Esophagus squamous epithelium (tissue), 5 donors: ENCODE measurements at regions not wholly inside any gene's neighbourhood (a gene's known extent, or its start where the extent isn't known, plus 50 kb on each side); places are given as distances from the start of the nearest gene placed in this dataset.

ENCODE experiments used
- DNase-seq: peaks from one replicate; lab custom pipeline; 2025; lab: John Stamatoyannopoulos, UW
- H3K27ac ChIP-seq, 4 donors: fragments of 200-600 bp; sonication (generic); one replicate each; pipeline ENCODE4 v1.5.1; 2016 to 2019; ENCODE audit warnings: mild to moderate bottlenecking in 1 of 4
- H3K27me3 ChIP-seq, 4 donors: fragments of 200-600 bp; sonication (generic); 1 replicate in 3 of 4; 2 replicates in 1 of 4; pipeline versions ENCODE4 v1.5.1 to v1.6.0; 2017 to 2021; ENCODE audit warnings: antibody characterized with exemption in 1 of 4
- H3K36me3 ChIP-seq, 3 donors: fragments of 200-600 bp; sonication (generic); one replicate each; pipeline ENCODE4 v1.5.1; 2016 to 2019
- H3K4me1 ChIP-seq, 3 donors: fragments of 200-600 bp; sonication (generic); one replicate each; pipeline ENCODE4 v1.5.1; 2017 to 2019
- H3K4me3 ChIP-seq, 4 donors: fragments of 200-600 bp; sonication (generic); 1 replicate in 3 of 4; 2 replicates in 1 of 4; pipeline ENCODE4 v1.5.1; 2016 to 2019; ENCODE audit warnings: mild to moderate bottlenecking in 2 of 4, moderate library complexity in 1 of 4
- H3K9me3 ChIP-seq, 3 donors: fragments of 200-600 bp; sonication (generic); one replicate each; pipeline ENCODE4 v1.5.1; 2016 to 2019
- POLR2A ChIP-seq, 4 donors: fragments of 450-650 bp; IDR thresholded peaks; one replicate each; pipeline ENCODE4 v1.6.1; 2017; ENCODE audit warnings: antibody characterized with exemption in 4 of 4, mild to moderate bottlenecking in 4 of 4, moderate library complexity in 3 of 4
- WGBS, 2 donors: methylation state at CpG; one replicate each; pipeline ENCODE4 v1.1.5; 2018; 5-methylcytosine and 5-hydroxymethylcytosine counted together
- intact Hi-C: fragments of 100-400 bp; cut with DNase I; formaldehyde crosslinking; loops from one replicate; pipeline ENCODE4 v1.15.0; 2022
- TF ChIP-seq, protein P1 (sequence below), 6 experiments: fragments of 450-650 bp in 4 of 6; fragments of 200-600 bp in 2 of 6; sonication (generic) in 2 of 6; IDR thresholded peaks; one replicate each; pipeline ENCODE4 v1.5.1; 2016 to 2019; ENCODE audit warnings: antibody characterized with exemption in 6 of 6, mild to moderate bottlenecking in 4 of 6, moderate library complexity in 4 of 6
- donor health status: DM: yes; HTN: yes; CAD: no.

DNA sequence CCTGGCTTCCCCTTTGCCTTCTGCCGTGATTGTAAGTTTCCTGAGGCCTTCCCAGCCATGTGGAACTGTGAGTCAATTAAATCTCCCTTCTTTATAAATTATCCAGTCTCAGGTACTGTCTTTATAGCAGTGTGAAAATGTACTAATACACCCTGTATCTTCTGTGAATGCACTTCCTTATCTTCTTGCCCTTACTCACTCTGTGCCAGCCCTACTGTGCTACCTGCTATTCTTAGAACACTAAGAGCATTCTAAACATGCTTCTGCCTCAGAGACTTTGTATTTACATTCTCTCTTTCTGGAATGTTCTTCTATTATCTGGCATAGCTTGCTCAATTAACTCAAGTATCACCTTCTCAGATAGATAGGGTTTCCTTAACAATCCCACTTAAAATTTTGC, 164.4 kb upstream of the EDIL3 start:
- DNase-seq: no peak
- Histone ChIP-seq H3K4me1 (no peaks in the 10 kb centered on the region), H3K36me3 (no peaks in the 10 kb centered on the region), H3K27ac (no peak overlapping the region), H3K9me3 (no peaks in the 10 kb centered on the region), H3K4me3 (no peak overlapping the region), H3K27me3 (no peaks in the 10 kb centered on the region)
- intact Hi-C loops: no loop called here
- 57 to 60% methylated on average over 1 of the region's 1 CpG for WGBS, 2 donors
- TF ChIP-seq, protein P1, sequence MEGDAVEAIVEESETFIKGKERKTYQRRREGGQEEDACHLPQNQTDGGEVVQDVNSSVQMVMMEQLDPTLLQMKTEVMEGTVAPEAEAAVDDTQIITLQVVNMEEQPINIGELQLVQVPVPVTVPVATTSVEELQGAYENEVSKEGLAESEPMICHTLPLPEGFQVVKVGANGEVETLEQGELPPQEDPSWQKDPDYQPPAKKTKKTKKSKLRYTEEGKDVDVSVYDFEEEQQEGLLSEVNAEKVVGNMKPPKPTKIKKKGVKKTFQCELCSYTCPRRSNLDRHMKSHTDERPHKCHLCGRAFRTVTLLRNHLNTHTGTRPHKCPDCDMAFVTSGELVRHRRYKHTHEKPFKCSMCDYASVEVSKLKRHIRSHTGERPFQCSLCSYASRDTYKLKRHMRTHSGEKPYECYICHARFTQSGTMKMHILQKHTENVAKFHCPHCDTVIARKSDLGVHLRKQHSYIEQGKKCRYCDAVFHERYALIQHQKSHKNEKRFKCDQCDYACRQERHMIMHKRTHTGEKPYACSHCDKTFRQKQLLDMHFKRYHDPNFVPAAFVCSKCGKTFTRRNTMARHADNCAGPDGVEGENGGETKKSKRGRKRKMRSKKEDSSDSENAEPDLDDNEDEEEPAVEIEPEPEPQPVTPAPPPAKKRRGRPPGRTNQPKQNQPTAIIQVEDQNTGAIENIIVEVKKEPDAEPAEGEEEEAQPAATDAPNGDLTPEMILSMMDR (IDR thresholded peaks at IDR 0.05): no peak

DNA sequence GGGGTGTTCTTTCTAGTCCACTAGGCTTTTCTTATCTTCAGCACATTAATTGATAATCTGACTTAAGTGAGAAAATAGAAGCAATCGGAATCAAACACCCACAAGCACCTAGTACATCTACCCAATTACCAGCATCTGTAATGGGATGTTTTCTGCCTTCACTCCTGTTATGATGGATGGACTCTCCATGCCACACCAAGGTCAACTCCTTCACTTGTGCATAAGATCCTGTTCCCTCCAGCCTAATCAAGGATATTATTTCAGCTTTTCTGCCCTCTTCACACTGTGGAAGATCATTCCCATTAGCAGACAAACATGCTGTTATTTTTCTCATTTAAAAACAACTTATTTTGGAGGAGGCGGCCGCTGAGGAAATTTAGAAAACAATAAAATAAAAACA, 162.0 kb upstream of the EDIL3 start:
- Histone ChIP-seq H3K27ac (no peak overlapping the region), H3K4me3 (no peak overlapping the region), H3K9me3 (no peaks in the 10 kb centered on the region), H3K36me3 (no peaks in the 10 kb centered on the region), H3K4me1 (no peaks in the 10 kb centered on the region), H3K27me3 (no peaks in the 10 kb centered on the region)
- WGBS, 2 donors: 79 to 95% methylated on average over 3 of the region's 3 CpGs
- DNase-seq: no peak
- intact Hi-C loops: no loop called here
- TF ChIP-seq, protein P1 (IDR thresholded peaks at IDR 0.05): no peak
- TF ChIP-seq POLR2A (IDR thresholded peaks at IDR 0.05): no peak

DNA sequence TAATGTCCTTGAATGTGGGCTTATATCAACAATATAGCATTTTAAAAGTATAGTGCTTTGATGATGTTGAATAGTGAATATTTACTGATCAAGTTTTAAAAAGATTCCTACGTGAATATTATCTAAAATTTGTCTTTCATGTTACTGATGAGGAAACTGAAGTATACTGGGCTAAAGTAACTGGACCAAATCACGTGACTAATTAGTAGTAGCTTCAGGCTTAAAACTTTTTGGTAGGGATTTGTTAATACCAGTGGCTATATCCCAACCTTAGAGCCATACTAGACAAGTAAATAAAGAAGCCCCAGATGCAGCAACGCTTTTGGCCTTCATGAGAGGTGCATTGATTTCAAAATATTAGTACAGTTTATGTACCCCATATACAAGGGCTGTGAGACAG, 152.1 kb upstream of the EDIL3 start:
- Histone ChIP-seq H3K27ac (no peak overlapping the region), H3K4me3 (no peak overlapping the region), H3K9me3 (peaks cover 0 to 11% (median 0%) of the 10 kb centered on the region in 3 donors), H3K4me1 (no peaks in the 10 kb centered on the region), H3K27me3 (no peaks in the 10 kb centered on the region), H3K36me3 (no peaks in the 10 kb centered on the region)
- TF ChIP-seq POLR2A (IDR thresholded peaks at IDR 0.05): no peak
- TF ChIP-seq, protein P1 (IDR thresholded peaks at IDR 0.05): no peak
- intact Hi-C loops: no loop called here
- 69 to 71% methylated on average over 3 of the region's 3 CpGs for WGBS, 2 donors
- no peak for DNase-seq

DNA sequence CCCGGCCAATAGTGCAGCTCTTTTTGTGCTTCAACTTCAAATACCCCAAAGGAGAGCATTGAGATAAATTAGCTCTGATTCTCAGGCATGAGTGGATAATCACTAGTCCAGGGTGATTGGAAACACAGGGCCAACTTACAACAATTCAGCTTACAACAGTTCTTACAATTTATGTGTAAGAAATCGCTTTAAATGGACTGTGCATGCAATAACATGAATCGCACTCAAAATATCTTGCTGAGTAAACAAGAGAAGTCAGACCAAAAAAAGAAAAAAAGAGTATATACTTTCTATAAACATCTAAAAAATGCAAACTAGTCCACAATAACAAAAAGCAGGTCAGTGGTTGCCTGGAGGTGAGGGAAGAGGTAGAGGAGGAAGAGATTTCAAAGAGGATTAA, 150.6 kb upstream of the EDIL3 start:
- 61 to 78% methylated on average over 3 of the region's 3 CpGs for WGBS, 2 donors

DNA sequence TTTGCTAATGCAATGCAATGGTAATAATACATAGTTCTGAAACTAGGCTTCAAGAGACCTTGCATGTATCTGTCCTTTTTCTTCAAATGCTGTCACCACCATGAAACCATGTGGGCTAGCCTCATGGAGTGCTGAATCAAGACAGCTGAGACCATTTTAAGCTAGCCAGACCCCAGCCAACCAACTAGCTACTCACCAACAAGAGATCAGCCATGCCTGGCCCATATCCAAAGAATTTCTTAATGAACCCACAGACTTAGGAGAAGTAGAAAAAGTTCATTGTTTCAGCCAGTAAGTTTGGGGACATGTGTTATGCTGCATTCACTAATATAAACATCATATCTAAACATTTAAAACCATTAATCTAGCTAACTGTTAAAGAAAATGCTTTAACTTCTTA, 139.8 kb upstream of the EDIL3 start:
- Histone ChIP-seq H3K4me3 (no peak overlapping the region), H3K27ac (no peak overlapping the region), H3K4me1 (no peaks in the 10 kb centered on the region), H3K36me3 (no peaks in the 10 kb centered on the region), H3K27me3 (no peaks in the 10 kb centered on the region), H3K9me3 (no peaks in the 10 kb centered on the region)
- DNase-seq: no peak
- intact Hi-C loops: no loop called here
- no peak for TF ChIP-seq POLR2A (IDR thresholded peaks at IDR 0.05)
- TF ChIP-seq, protein P1 (IDR thresholded peaks at IDR 0.05): no peak

More for the DNA sequence above, 150.6 kb upstream of the EDIL3 start:
- no peaks in the 10 kb centered on the region for H3K27me3 ChIP-seq
- H3K9me3 ChIP-seq: peaks cover 0 to 5% (median 0%) of the 10 kb centered on the region in 3 donors
- DNase-seq: no peak
- no peak overlapping the region for H3K27ac ChIP-seq
- intact Hi-C loops: no loop called here
- no peak overlapping the region for H3K4me3 ChIP-seq
- TF ChIP-seq POLR2A (IDR thresholded peaks at IDR 0.05): no peak
- TF ChIP-seq, protein P1 (IDR thresholded peaks at IDR 0.05): no peak
- H3K36me3 ChIP-seq: no peaks in the 10 kb centered on the region
- H3K4me1 ChIP-seq: no peaks in the 10 kb centered on the region
